NCI-H510A treated with DMSO at 0.1 percent for 48 hours (cell line): ENCODE measurements at regions not wholly inside any gene's neighbourhood (a gene's known extent, or its start where the extent isn't known, plus 50 kb on each side); places are given as distances from the start of the nearest gene placed in this dataset.

Experiments
- DNase-seq: peaks from one replicate; lab custom pipeline; 2025; lab: John Stamatoyannopoulos, UW

DNA sequence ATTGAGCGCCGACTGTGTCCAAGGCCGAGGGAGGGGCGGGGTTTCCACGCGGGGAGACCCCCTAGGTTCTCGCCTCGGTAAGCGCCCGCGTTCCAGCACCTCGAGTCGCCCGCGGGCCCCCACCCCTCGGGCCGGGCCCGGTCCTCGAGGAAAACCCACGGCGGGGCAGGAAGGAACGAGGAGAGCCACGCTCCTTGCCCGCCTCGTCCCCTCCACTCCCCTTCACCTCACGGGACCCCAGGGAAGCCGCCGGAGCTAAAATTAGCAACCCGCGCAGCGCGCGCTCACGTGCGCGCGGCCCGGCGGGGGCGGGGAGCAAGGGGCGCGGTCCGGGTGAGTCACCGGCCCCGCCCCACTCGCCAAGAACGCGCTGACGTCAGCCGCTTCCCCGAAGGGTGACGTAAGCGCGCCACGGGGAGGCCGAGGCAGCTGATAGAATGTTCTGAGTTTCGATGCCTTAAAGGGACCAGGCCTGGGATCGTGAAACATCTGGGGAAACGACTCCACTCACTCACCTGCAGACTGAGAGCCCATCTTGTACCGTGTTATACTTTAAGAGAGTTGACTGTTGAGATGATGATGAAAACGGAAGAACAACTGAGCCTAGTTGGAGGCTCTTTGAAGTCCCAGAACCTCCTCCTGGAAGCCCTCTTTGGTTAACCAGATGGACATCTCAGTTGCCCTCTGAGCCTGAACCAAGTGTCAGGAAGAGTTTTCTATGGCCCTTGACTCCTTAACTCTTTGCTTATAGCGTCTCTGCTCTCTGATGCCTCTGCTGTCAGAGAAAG lies 49.7 kb upstream of the ATF3 start:
- DNase-seq: peak; percentile 82
